ENCODE measurements at regions not wholly inside any gene's neighbourhood (a gene's known extent, or its start where the extent isn't known, plus 50 kb on each side); places are given as distances from the start of the nearest gene placed in this dataset.

GRCh38 chr3:194931347-194931746 is 245.7 kb downstream of the FAM43A start:
- no peaks in the 10 kb centered on the region for H3K36me3 ChIP-seq (ENCODE audit: control insufficient read depth in 2 of 2, insufficient read depth in 1 of 2, low read length in 2 of 2)
- H3K27ac ChIP-seq (ENCODE audit: extremely low read depth, low read depth, low read length) = no peak overlapping the region
- TF ChIP-seq ZNF341 (tag by site-specific recombination; IDR thresholded peaks at IDR 0.05; ENCODE audit: low read depth) = no peak
- TF ChIP-seq ZBTB1 (tag by site-specific recombination; IDR thresholded peaks at IDR 0.05) = no peak
- TF ChIP-seq ZNF138 (tag by site-specific recombination; IDR thresholded peaks at IDR 0.05; ENCODE audit: borderline replicate concordance) = no peak
- no peaks in the 10 kb centered on the region for H3K9me3 ChIP-seq (ENCODE audit: control insufficient read depth, insufficient read depth, low read depth, low read length)
- POLR2A ChIA-PET = no interaction called here
- H3K4me1 ChIP-seq (ENCODE audit: control insufficient read depth, insufficient read depth, low read length) = no peaks in the 10 kb centered on the region
- CTCF ChIA-PET = no interaction called here
- H3K4me3 ChIP-seq (ENCODE audit: low read depth, low read length) = no peak overlapping the region

- ChIA-PET CTCF (no interaction called here), POLR2A (no interaction called here)
- Histone ChIP-seq H3K4me3 (ENCODE audit: low read depth, low read length) (no peak overlapping the region), H3K36me3 (ENCODE audit: control insufficient read depth in 2 of 2, insufficient read depth in 1 of 2, low read length in 2 of 2) (no peaks in the 10 kb centered on the region), H3K4me1 (ENCODE audit: control insufficient read depth, insufficient read depth, low read length) (no peaks in the 10 kb centered on the region), H3K9me3 (ENCODE audit: control insufficient read depth, insufficient read depth, low read depth, low read length) (no peaks in the 10 kb centered on the region), H3K27ac (ENCODE audit: extremely low read depth, low read depth, low read length) (no peak overlapping the region)
- TF ChIP-seq ZNF112 (tag by site-specific recombination; IDR thresholded peaks at IDR 0.05) (no peak), ZNF501 (tag by site-specific recombination; IDR thresholded peaks at IDR 0.05) (no peak), ZNF664 (tag by site-specific recombination; IDR thresholded peaks at IDR 0.05) (no peak), ZNF792 (tag by site-specific recombination; IDR thresholded peaks at IDR 0.05) (no peak), ZNF350 (tag by site-specific recombination; IDR thresholded peaks at IDR 0.05) (no peak), ZFP69B (tag by site-specific recombination; IDR thresholded peaks at IDR 0.05) (no peak), ZSCAN23 (tag by site-specific recombination; IDR thresholded peaks at IDR 0.05) (no peak), HOXD13 (CRISPR knock-in tag; IDR thresholded peaks at IDR 0.05; ENCODE audit: borderline replicate concordance) (no peak), HOXA7 (CRISPR knock-in tag; IDR thresholded peaks at IDR 0.05; ENCODE audit: borderline replicate concordance) (no peak), REPIN1 (tag by site-specific recombination; IDR thresholded peaks at IDR 0.05; ENCODE audit: low read depth) (no peak), ZNF639 (tag by site-specific recombination; IDR thresholded peaks at IDR 0.05) (no peak), ZNF623 (tag by site-specific recombination; IDR thresholded peaks at IDR 0.05) (no peak), ZNF677 (tag by site-specific recombination; IDR thresholded peaks at IDR 0.05) (no peak), ZNF549 (tag by site-specific recombination; IDR thresholded peaks at IDR 0.05) (no peak), SCRT2 (tag by site-specific recombination; IDR thresholded peaks at IDR 0.05) (no peak), EGR2 (tag by site-specific recombination; IDR thresholded peaks at IDR 0.05; ENCODE audit: low read depth) (no peak), ZNF645 (tag by site-specific recombination; IDR thresholded peaks at IDR 0.05) (no peak), GLIS2 (tag by site-specific recombination; IDR thresholded peaks at IDR 0.05) (no peak), ZNF518A (tag by site-specific recombination; conservative IDR thresholded peaks at IDR 0.05; ENCODE audit: low read depth) (no peak), ZNF10 (tag by site-specific recombination; IDR thresholded peaks at IDR 0.05) (no peak)
Measured at GRCh38 chr3:194931865-194932264, 246.2 kb downstream of the FAM43A start.
